ENCODE measurements at regions not wholly inside any gene's neighbourhood (a gene's known extent, or its start where the extent isn't known, plus 50 kb on each side); places are given as distances from the start of the nearest gene placed in this dataset.

GRCh38 chr4:83851261-83852084 is 315.6 kb downstream of the GPAT3 start:
- DNase-seq: no peak

GRCh38 chr4:83850435-83850834 is 314.5 kb downstream of the GPAT3 start:
- DNase-seq: no peak

DNA sequence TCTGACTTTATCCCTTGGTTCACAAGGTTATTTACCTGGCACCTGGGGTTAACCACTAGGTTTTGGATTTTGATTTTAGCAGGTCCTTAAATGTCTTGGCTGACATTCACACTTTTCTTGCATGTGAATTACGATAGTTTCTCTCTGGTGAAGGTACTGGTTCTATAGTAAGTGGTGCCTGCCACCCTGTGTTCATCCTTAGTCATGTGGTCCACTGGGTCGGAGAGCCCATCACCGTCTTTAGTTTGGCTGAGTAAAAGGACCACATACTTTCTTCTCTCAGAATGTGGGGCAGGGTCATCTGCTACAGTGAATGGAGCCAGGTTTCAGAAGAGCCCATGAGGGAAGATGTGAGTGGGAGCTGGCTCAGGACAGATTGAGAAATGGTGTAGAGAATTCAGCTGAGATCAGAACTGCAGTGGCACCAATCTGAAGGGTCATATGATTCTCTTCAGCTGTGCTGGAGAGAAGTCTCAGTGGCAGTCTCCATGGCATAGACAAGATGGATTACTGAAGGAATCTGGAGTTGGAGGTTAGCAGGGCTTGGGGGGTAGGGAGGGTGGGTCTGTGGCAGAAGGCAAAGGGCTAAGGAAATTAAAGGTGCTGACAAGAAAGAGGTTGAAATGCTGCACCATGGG is 310.4 kb downstream of the GPAT3 start:
- DNase-seq: no peak

GRCh38 chr4:83839615-83840014 is 303.7 kb downstream of the GPAT3 start:
- no peak for DNase-seq

GRCh38 chr4:83837614-83838308 is 301.9 kb downstream of the GPAT3 start:
- no peak for DNase-seq

DNA sequence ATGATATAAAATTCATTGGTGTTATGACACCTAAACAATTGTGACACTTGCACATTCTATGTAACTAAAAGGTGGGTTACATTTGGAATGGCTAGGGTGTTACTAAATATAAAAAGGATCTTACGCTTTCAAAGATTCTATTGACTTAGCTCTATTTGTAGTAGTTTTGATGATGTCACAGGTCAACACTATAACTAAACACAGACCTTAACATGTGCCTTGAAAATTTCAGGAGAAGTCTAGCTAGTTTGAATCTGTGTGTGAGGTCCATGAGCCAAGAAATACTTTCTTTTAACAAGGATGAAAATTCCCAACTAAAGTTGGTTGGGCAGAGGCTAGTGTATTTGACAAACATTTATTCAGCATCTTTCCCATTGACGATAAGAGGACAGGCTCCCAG is 298.0 kb downstream of the GPAT3 start:
- DNase-seq: no peak

DNA sequence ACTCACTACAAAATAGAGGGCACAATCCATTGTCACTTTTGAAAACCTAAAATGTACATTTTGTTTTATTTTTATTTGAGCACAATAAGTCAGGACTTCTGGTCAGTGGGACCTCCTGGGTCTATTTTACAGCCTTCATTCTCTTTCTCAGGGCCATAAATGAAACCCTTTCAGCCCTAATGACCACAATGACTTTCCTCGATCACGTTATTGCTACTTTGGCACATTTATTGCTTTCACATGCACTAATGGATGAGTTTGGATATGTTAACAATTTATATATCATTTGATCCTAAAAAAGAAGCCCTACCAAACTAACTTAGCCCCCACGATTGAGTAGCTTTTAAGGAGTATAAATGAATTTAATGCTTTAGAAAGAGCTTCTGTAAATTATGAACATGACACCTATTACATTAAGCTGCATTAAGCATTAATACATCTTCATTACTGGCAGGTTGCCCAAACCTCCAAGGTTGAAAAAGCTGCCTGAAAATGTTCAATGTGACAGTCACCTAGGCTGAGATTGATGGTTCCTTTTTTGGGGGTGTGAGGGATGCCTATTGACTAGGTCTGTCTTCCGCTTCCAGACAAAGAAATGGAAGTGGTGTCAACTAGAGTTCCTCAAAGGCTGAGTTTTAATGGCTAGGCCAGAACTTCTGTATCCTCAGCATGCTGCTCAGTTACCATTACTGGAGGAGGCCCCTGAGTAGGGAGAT is 296.4 kb downstream of the GPAT3 start:
- DNase-seq: no peak

- DNase-seq: no peak
Measured at GRCh38 chr4:83831588-83831987, 295.7 kb downstream of the GPAT3 start.

DNA sequence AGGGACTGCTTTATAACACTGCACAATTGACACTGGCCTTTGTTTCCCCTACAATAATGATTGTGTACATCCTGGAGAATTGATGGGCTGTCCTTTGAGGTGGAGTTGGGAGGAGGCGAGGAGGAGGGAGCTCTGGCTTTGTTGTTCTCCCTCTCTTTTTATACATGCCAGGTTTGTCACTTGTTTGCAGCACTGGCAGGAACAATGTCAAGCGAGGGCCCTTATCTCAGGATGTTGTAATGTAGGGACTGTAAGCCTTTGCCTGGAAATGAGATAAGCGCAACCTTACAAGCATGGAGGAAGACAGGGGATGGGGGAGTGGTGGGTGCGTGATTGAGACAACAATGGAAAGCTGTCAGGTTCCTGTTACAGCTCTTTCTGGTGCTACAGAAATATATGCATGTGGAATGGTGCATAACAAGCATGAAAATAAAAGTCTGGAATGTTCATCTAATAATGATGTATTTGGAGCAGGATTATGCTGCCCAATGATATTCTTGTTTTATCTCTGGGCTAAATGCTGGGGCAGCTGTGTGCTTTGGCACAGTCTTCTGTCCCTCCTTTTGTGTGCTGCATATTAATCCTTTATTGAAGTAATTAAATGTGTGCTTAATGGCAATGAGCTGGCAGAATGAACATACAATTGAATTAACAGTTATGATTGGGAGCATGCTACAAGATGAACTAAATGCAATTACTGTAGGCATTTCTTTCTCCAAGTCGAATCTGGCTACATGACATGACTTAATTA is 294.4 kb downstream of the GPAT3 start:
- DNase-seq: no peak

- DNase-seq: no peak
Measured at GRCh38 chr4:83828601-83829000, 292.7 kb downstream of the GPAT3 start.

DNA sequence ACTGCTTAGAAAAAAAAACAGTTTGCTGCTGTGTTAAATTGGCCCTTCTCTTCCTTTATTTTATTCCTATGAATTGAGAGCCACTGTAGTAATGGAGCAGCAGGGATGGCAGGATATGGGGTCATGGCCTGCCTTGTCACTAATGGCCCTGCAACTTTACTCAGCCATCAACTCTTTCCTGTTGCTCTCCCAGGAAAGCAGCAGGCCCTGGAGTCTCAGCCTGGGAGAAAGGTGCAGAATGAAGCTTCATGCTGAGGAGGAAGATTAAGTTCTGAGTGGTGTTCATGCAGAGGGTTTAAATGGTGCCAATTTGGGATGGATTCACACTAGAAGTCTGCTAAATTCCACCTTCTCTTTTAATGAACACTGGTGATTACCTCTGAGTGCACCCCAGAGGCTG is 285.6 kb downstream of the GPAT3 start:
- no peak for DNase-seq

- no peak for DNase-seq
Measured at GRCh38 chr4:83819582-83819981, 283.7 kb downstream of the GPAT3 start.

DNA sequence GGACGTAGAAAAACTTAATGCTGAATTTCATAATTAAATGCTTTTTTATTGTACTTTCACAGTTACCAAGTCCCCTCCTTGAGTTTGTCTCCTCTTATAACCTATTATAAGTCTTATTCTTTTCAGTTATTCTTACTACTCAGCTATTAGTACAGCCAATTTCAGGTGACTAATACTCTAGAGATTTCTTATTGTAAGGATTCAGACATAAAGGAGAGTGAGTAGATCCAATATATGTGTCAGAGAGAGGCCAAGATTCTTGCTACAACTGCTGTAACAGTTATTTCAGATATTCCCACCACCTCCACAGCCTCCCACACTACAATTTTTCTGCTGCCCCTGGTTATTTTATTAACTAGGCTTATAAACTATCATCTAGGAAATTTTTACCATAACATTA is 274.5 kb downstream of the GPAT3 start:
- no peak for DNase-seq

DNA sequence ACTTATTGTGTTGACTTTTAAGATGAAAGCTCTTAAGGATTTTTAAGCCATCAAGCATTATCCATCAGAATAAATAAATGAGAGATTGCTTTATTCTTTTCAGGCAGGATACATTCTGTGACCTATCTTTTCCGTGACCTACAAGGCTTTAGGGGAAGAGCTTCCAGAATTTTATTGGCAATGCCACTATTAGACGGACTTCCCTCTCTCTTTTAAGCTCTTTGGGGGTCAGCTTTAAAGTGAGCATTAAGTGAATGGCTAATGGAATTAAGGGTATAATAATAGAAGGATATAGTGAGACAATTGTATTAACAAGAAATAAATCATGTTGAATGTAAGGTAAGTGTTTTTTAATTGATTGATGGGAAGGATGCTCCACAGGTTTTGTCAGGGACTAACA is 273.7 kb downstream of the GPAT3 start:
- no peak for DNase-seq

GRCh38 chr4:83793481-83793880 is 257.6 kb downstream of the GPAT3 start:
- no peak for DNase-seq

DNA sequence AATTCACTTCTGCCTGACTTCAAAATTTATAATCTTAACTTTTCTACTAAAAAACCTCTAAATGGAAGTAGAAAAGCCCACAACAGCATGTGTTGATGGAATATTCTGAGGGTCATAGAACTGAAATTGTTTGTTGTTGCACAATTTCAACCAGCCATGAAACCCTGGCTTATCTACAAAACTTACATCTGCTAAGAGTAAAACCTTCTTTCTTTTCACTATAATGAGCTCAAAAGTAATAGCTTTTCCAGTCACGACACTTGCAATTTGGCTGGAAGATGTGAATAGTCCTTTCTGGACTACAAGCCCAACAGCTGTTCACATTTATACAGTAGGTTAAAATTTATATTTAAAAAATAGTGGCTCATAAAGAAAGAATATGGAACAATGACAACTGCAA is 250.0 kb downstream of the GPAT3 start:
- peak; percentile 39 for DNase-seq

DNA sequence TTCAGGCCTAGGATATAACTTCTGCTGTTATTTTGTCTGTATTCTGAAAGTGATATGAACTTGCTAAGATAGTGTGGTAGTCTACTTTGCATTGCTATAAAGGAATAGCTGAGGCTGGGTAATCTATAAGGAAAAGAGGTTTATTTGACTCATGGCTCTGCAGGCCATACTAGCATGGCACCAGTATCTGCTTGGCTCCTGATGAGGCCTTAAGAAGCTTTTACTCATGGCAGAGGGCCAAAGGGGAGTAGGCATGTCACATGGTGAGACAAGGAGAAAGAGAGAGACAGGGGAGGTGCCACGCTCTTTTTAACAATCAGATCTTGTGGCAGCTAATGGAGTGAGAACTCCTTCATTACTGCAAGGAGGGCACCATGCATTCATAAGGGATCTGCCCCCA is 247.3 kb downstream of the GPAT3 start:
- DNase-seq: no peak

DNA sequence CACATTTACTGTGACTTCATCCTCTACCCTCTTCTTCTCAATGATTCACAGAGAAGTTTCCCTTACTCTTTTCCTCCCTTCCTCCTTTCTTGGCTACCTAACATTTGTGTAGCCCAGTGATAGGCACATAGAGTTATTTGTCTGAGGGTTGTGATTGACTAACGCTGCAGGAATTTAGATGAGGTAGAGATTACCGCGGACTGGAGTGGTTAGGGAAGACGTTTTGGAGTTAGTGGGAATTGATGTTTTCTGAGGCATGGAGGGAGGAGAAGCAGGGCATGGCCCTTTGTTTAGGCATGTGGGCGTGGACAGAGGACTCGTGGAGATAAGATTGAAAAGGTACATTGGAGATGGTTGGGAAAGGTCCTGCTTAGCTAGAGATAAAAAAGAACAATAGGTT is 246.7 kb downstream of the GPAT3 start:
- DNase-seq: no peak

- DNase-seq: no peak
Measured at GRCh38 chr4:83781434-83781833, 245.5 kb downstream of the GPAT3 start.

GRCh38 chr4:83780053-83780733 is 244.3 kb downstream of the GPAT3 start:
- no peak for DNase-seq

Data from skin of body (tissue), 1 donor.